NCI-H69 (cell line): ENCODE measurements at regions not wholly inside any gene's neighbourhood (a gene's known extent, or its start where the extent isn't known, plus 50 kb on each side); places are given as distances from the start of the nearest gene placed in this dataset.

ENCODE experiments used
- DNase-seq: peaks from one replicate; lab custom pipeline; 2025; lab: John Stamatoyannopoulos, UW

DNA sequence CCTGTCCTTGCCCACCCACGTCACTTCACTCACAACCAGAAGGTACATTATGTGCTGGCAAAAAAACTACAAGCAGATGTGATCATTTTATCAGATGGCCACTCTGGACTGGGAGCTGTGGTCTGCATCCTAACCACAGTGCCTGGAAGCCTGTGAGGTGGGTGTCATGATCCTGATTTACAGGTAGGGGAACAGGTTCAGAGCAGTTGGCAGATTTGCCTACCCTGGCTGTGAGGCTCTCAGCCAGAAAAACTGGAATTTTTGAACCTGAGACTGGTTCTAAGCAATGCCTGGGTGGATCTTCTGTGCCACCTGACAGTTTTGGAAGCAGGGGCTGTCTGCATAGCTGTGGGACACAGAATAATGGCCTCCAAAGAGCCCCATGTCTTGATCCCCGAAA lies 150.8 kb downstream of the SYF2 start:
- DNase-seq = no peak

DNA sequence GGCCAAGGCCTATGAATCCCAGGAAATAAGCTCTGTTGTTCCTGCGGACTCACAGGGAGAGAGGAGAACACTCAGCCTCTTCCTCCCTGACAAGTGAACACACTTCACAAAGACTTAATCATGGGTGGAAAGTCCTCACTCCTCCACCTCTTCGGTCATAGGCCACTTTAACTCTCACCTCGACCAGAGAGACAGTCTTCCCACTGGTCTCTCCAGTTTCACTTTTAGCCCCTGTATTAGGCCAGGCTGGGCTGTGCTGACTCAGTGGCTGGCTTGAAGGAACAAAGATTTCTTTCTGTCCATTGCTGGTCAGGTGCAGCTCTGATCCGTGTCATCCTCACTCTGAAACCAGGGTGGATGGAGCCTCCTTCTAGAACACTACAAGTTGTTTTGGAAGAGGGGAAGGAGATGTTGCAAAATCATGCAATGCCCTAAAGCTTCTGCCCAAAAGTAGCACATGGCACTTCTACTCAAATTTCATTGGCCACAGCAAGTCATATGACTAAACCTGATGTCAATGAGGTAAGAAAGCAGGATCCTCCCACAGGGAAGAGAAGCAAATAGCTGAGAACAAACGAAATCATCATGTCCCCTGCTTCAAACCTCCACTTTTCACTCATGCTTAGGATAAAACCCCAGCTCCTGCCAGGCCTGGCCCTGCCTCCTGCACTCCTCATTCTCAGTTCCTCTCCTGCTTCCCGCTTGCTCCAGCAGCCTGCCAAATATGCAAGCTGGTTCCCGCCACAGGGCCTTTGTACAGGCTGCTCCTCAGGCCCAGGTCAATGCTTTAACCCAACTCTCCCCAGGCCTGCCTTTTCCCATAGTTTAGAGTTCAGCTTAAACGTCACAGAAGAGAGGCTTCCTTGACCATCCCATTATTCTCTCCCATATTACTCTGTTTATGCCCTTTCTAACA lies 150.5 kb upstream of the RUNX3 start:
- DNase-seq = no peak

DNA sequence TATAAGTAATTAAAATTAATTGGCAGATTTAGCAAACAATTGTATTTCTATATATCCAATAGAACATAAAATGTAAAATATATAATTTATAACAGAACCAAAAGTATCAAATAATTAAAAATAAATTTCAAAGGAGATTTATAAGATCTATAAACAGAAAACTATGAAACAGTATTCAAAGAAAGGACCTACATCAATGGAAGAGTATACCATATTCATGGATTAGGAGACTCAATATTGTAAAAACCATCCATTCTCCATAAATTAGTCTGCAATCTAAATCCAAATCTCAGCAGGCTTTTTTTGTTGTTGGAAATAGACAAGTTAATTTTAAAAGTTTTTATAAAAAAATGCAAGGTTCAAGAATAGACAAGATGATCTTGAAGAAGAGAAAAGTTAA lies 149.0 kb upstream of the RUNX3 start:
- no peak for DNase-seq

DNA sequence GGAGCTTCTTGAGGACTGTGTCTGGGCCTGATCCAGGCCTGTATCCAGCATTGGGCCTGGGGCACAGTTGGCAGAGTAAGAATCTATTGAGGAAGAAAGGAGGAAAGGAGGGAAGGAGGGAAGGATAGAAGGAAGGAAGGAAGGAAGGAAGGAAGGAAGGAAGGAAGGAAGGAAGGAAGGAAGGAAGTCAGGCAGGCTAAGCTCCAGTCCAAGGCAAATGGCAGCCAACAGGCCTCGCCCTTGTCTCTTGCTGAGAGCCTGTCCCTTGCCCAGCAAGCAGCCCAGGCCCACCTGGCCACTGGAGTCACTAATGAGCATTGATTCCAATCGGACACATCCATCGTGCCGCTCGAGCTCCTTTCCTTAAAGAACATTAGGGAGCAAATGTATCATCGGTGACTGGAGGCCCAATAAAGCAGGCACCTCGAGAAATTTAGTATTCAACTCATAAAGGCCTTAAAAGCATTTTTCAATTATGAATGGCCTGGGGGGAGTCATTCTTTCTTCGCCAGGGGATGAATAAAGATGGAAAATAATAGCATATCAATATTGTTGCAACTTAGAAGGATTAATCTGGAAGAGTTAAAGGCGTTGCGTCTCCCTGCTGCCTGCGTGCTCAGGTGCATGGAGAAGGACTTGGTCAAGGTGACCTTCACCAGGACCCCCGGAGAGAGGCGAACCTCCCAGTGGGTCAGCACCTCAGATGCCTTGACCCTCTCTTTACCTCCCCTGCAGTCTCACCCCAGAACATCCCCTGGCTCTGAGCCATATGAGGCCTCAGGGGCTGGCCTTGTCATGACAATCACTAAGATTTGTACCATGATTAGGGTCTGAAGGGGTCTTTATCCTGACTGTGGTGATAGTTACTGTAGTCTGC lies 144.5 kb upstream of the RUNX3 start:
- no peak for DNase-seq

DNA sequence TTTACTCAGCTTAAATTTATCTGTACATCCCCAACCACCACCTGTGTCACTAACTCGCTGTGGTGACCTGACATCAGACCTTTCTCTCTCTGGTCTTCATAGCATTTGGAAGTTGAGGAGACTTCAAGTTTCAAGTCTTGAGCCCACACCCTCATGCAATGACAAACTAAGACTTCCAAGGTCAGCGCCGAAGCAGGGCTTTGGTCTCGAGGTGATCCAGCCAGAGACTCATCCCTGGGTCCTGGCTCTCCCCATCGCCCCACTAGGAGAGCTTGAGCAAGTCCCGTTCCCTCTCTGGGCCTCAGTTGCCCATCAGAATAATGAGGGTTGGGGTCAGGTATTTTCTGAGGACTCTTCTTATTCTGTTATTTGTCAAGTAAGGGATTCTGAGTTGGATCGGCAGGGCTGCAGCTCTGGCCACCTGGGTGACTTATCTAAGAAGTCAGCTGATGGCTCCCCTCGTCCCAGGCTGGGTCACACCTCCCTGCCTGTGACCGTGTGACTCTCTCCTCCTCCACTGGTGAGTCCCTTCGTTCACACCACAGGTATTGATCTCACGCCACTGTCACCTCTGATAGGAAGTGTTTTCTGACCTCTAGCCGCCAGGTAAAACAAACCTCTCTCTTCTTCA lies 143.7 kb upstream of the RUNX3 start:
- DNase-seq = no peak

DNA sequence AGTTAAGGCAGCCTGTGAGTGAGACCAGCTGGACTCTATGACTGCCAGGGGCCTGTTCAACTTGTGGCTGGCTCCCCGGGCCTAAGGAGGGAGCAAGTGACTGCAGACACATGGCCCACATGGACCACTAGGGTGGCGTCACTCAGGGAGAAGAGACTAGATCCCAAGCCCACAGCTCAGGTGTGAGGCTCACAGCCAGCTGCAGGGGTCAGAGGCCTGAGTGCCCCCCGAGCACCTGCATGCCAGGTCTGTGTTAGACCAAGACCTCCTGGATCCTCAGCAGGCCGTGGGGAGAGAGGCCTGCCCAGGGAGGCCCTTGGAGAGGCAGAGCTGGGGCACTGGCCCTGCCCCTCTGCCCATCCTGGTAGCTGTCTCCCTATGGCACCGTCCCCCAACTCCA lies 142.4 kb upstream of the RUNX3 start:
- DNase-seq = no peak

DNA sequence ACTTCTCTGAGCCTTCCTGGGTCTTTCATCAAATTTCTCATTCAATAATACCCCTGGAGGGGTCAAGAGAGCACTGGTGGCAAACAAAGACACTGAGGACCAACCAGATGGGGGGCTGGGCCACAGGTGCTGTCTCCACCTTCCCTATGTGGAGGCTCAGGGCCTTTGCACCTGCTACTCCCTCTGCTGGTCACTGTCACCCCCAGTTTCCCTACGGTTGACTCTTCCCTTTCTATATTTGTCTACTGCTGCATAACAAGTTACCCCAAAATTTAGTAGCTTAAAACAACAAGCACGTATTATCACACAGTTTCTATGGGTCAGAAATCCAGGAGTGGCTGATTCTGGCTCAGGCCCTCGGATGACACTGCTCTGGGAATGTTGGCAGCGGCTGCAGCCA lies 138.8 kb upstream of the RUNX3 start:
- no peak for DNase-seq

DNA sequence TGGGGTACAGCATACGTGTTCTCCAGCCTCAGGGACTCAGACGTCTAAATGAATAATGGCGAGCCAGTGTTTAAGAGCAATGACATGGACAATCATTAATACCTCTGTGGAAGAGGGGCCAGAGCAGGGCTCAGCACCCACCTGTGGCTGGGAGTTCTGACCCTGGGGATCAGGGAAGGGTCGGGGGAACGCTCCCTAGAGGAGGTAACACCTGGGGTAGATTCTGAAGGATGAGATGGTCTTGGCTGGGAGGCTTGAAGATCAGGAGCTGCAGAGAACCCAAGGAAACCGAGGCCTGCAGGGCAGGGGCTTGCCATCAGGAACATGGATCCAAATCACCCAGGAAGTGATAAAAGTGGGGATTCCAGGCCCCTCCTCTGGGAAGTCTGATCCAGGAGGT lies 138.2 kb upstream of the RUNX3 start:
- no peak for DNase-seq

DNA sequence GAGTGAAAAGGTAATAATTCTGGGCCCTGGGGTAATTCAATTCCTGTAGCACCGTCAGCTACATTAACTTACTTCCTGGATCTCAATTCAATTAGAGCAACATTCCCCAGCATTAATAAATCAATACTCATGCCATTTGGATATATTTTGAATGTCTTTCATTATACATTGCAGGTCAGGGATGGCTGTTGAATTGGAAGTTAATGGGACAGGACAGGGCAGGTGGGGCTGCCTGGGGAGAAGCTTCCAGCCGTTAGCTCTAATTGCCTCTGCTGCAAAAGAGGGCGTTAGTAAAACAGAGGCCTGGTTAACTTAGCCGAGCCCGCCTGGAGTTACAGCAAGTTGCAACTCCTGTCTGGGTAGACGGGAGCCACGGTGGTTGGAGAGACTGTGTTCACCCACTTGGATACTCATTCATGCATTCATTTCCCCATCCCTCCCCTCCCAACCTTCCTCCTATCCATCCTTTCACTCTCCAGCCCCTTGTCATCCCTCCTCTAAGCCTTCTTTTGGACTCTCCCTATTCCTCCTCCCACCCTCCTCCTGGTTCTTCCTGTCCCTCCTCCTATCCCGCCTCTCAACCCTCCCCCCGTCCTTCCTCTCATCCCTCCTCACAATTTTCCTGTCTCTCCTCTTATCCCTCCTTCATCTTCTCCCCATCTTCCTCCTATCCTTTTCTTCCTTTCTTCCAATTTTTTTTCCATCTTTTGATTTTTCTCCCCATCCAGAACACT lies 137.6 kb upstream of the RUNX3 start:
- DNase-seq = peak; percentile 17

DNA sequence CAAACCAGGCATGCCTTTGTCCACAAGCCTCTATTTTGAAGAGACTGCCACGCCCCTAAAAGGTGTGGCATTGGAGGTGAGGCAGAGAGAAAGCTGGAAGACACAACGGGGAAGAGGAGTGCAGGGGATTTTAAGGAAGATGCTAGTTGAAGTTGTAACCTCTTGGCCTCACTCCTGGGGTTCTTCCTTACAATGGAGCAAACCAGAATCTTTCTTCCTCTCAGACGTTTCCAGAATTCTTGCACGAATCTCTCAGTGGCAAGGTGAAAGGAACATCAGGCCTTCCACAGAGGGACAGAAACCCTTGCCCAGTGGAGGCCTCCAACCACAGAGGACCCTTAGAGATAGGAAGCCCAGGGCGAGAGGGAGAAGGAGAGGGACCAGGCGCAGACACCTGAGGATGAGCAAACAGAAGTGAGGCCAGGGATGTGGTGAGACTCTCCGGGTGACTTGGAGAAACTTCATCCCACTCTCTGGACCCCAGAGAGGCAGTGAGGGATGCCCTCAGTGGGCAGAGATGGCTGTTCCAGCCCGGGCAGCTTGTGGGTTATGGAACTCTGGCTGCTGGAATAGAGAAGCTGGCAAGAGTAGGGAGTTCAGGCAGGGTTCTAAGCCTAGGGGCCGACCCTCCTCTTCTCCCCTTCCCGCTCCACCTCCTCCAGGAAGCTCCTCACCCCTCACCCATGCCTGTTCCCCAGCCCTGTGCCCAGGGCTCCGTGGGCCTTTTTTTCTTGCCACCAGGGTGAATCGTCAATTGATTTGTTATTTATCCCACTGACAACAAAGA lies 136.8 kb upstream of the RUNX3 start:
- DNase-seq = no peak

DNA sequence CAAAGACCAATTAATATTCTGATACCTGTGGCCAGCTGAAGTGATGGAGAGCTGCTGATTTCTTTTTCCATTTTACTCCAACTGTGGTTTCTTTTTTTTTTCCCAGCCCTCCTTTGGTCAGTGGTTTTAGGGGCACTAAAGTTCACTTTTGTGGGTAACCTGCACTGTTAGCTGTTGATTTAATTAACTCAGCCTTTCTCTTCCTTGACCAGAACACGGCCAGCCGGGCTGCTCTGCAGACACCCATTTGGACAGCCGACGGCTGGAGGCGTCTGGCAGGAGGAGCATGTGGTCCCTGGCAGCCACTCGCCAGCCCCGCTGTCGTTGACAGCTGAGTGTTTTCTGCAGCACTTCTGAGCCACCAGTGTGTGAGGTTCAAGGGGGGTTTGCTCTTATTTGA lies 136.2 kb upstream of the RUNX3 start:
- no peak for DNase-seq

DNA sequence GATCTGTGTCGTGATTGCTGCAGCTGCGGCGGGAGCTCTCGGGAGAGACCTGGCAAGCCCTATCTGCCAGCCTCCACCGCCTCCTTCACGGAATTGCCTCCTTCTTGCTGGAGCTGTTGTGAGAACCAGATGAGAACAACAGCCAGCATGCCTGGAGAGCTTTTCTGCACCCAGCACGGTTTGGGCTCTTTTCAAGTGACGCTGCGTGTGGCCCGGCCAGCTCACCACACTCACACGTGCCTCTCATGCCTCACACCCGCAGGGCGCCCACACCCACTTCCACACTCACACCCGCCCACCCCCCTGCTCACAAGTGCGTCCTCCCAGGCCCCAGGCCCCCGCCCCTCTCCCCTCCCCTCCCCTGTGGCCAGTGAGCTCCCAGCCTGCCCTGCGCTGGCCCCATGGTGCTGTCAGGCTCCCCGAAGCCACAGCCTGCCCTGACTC lies 135.7 kb upstream of the RUNX3 start:
- no peak for DNase-seq

DNA sequence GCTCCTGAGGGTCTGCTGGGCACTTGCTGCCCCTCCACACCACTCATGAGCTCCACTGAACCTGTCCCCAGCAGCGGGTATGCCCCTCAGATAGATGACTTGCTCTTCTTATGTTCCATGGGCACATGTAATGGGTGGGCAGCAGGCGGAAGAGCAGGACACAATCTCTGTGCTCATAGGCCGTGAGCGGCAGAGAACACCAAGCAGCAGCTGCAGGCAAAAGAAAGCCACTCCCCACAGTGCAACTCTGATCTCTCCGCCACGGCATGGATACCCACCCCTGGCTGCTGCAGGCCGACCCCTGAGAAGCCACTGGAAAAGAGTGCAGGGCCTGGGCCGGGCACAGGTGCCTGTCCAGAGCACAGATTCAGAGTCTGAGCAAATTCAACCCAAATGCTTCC lies 135.2 kb upstream of the RUNX3 start:
- DNase-seq = no peak

DNA sequence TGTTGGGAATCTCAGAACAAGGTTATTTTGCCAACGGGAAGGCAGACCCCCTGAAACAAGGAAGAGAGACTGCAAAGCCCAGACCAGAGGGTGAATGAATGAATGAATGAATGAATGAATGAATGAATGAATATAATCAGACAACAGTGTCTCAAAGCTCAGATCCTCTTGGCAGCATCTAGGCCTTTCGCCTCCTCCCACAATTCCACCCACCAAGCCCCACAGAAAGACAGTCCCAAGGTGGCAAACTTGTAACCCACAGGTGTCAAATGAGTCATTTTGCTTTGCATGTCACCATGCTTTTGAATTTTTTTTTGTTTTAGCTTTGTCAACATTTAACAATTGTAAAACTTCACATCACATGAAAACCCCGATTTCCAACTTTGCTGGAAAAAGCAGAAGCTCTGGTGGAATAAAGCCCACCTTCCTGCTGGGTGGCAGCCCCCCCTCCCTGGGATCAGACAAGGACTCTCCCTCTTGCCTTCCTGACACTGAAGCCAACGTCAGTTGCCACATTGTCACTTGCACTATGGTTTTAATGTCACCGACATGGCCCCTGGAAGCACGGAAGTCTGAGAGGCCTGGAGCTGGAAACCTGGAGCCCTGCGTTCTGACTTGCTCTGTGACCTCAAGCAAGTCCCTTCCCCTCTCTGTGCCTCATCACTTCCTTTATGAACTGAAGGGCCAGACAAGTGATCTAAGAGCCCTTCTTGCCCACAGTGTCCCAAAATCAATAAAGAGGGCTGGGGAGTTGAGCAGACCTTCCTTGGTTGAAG lies 134.6 kb upstream of the RUNX3 start:
- no peak for DNase-seq

DNA sequence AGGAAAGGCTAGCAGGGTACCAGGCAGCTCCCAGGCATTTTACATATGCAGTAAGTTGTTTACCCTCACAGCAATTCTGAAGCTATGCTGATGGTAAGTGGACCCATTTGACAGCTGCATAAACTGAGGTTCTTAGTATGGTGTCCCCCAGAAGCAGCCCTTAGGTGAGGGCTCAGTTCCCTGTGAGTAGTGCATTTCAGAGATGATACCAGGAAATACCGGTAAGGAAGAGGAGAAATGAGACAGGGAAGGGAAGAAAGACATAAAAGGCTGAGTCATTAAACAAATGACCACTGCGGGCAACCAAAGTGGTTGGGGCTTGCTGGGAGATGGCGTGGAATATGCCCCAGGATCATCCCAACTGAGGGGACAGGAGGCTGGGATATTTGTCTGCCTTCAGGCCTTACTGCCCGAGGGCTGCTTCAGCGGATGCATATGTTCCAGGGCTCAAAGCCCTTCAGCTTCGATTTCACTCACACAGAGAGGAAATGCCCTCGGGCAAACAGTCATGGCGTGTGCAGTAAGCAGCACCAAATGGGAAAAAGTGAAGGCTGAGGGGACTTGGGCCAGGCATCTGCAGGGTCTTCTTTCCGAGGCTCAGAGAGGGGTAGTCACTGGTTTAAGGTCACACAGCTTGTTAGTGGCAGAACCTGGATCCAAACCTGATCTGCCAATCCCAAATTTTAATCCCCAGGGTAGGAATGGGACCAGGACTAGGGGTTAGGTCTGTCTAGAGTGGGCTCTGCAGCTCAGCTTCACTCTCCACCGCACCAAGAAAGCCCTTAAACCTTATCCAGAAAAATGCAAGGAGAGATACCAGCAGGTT lies 133.7 kb upstream of the RUNX3 start:
- peak; percentile 29 for DNase-seq

DNA sequence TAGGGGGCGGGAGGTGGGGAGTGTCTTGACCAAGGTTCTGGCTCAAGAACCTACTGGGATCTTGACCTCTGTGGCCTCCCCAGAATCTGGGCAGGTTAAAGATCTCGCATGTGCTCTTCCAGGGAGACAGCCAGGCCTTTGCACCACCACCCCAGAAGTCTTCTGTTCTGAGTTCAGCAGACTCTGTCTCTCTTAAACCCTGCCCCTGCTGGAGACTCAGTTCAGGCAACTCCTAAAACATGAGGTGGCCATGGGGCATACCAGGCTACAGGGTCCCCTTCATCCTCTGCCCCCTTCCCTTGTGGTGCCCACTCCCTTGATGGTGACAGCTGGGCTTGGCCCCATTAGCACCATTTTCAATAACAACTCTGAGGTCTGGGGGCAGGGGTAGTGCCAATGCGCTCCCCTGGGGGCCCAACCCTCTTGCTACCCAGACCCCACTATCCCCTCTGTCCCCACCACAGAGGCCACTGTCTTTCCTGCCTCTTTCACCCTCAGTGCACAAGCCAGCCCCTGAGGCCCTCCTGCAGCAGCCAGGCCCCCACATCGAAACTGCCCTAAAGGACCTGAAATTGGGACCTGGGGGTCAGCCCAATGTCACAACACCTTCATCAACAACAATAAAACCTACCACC lies 132.7 kb upstream of the RUNX3 start:
- DNase-seq = no peak

DNA sequence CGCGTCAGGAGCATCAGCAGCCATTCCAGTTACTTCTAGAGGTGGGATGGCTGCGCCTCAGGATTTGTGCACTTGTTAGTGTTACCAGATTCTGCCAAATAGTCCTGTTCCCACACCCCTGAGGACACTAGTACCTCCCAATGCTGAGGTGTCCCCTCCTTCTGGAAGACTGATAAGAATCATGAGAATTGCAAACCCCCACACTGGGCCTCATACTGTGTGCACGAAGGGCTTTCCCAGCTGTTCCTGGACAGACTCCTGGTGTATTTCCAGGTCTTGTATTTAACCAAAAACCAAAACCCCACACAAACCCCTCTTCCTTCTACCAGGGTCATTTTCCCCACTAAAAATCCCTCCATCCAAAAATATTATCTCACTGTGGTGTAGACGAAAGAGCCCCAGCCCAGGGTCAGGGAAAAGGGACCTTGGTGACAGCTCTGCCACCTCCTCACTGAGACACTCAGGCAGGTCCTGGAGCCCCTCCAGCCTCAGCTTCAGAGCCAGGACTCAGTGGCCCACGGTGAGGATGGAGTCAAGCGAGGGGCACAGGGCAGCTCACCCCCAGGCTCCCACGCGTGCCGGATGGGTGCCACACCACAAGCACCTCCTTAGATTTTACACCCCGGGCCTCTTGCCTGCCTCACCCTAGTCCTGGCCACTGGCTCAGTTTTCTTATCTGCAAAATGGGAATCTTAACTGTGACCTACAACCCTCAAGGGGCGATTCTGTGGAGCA lies 131.4 kb upstream of the RUNX3 start:
- DNase-seq = no peak

DNA sequence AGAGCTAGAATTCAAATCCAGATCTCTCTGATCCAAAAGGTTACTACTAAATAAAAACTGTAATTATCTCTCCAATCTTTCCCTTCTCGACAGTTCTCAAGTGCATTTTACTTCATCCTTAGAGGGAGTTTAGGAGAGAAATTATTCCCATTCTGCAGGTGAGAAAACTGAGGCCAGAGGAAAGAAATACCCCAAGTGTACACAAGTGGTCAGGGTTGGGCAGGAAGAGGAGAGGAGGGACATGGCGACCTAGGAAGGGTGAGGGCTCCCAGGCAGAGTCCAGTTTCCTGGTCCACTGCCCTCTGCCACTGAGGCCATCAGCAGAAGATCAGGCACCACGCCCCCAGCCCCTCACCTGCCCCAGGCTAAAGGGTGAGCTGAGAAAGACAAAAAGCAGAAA lies 127.1 kb upstream of the RUNX3 start:
- DNase-seq = no peak
